ENCODE measurements at regions not wholly inside any gene's neighbourhood (a gene's known extent, or its start where the extent isn't known, plus 50 kb on each side); places are given as distances from the start of the nearest gene placed in this dataset.
"Not testable (repeated sequence)": the region's sequence is repeated elsewhere in the genome, so short reads cannot be mapped to it uniquely, and the experiment has no call there.

- H3K9me3 ChIP-seq, result no peaks in the 10 kb centered on the region
- H3K36me3 ChIP-seq, result no peaks in the 10 kb centered on the region
- no peak for DNase-seq (ENCODE audit: low spot score in 2 of 2)
- intact Hi-C loops (cut with DNase I; ENCODE audit: low total_unique reads), result no loop called here
- no peaks in the 10 kb centered on the region for H3K4me1 ChIP-seq
- TF ChIP-seq POLR2AphosphoS5 (IDR thresholded peaks at IDR 0.05) (no peak), CTCF (IDR thresholded peaks at IDR 0.05) (no peak), POLR2A (IDR thresholded peaks at IDR 0.05) (no peak)
- no peaks in the 10 kb centered on the region for H3K27me3 ChIP-seq
- H3K27ac ChIP-seq, result no peak overlapping the region
- H3K4me3 ChIP-seq, result no peak overlapping the region
Observed at GRCh38 chr3:130800829-130801228, 54.2 kb upstream of the PIK3R4 start.

- no peaks in the 10 kb centered on the region for H3K36me3 ChIP-seq
- H3K27ac ChIP-seq, result no peak overlapping the region
- TF ChIP-seq CTCF (IDR thresholded peaks at IDR 0.05) (no peak), POLR2AphosphoS5 (IDR thresholded peaks at IDR 0.05) (no peak), POLR2A (IDR thresholded peaks at IDR 0.05) (no peak)
- DNase-seq (ENCODE audit: low spot score in 2 of 2), result no peak
- no peaks in the 10 kb centered on the region for H3K27me3 ChIP-seq
- no peaks in the 10 kb centered on the region for H3K4me1 ChIP-seq
- intact Hi-C loops (cut with DNase I; ENCODE audit: low total_unique reads), result no loop called here
- no peaks in the 10 kb centered on the region for H3K9me3 ChIP-seq
- no peak overlapping the region for H3K4me3 ChIP-seq
Observed at GRCh38 chr3:130801473-130801872, 54.8 kb upstream of the PIK3R4 start.

- Histone ChIP-seq H3K36me3 (no peaks in the 10 kb centered on the region), H3K4me3 (no peak overlapping the region), H3K4me1 (no peaks in the 10 kb centered on the region), H3K27ac (no peak overlapping the region), H3K9me3 (peaks cover 0 to 3% of the 10 kb centered on the region in 2 donors), H3K27me3 (no peaks in the 10 kb centered on the region)
- TF ChIP-seq CTCF (IDR thresholded peaks at IDR 0.05) (no peak), POLR2AphosphoS5 (IDR thresholded peaks at IDR 0.05) (no peak), POLR2A (IDR thresholded peaks at IDR 0.05) (no peak)
- DNase-seq (ENCODE audit: low spot score in 2 of 2), result no peak
- intact Hi-C loops (cut with DNase I; ENCODE audit: low total_unique reads), result no loop called here
Observed at GRCh38 chr3:130811557-130811956, 64.9 kb upstream of the PIK3R4 start.

GRCh38 chr3:130814691-130815472 is 68.3 kb upstream of the PIK3R4 start:
- H3K27ac ChIP-seq, result no peak overlapping the region
- no peak overlapping the region for H3K4me3 ChIP-seq
- H3K4me1 ChIP-seq, result no peaks in the 10 kb centered on the region
- peaks cover 0 to 3% of the 10 kb centered on the region in 2 donors for H3K9me3 ChIP-seq
- no peaks in the 10 kb centered on the region for H3K36me3 ChIP-seq
- no peaks in the 10 kb centered on the region for H3K27me3 ChIP-seq
- DNase-seq (ENCODE audit: low spot score in 2 of 2), result no peak
- intact Hi-C loops (cut with DNase I; ENCODE audit: low total_unique reads), result no loop called here
- no peak for TF ChIP-seq CTCF (IDR thresholded peaks at IDR 0.05)
- no peak for TF ChIP-seq POLR2A (IDR thresholded peaks at IDR 0.05)
- no peak for TF ChIP-seq POLR2AphosphoS5 (IDR thresholded peaks at IDR 0.05)

GRCh38 chr3:130816561-130817445 is 70.2 kb upstream of the PIK3R4 start:
- H3K9me3 ChIP-seq, result peaks cover 0 to 3% of the 10 kb centered on the region in 2 donors
- TF ChIP-seq POLR2AphosphoS5 (IDR thresholded peaks at IDR 0.05) (no peak), POLR2A (IDR thresholded peaks at IDR 0.05) (no peak)
- H3K4me3 ChIP-seq, result no peak overlapping the region
- no peaks in the 10 kb centered on the region for H3K36me3 ChIP-seq
- no peak overlapping the region for H3K27ac ChIP-seq
- intact Hi-C loops (cut with DNase I; ENCODE audit: low total_unique reads), result no loop called here
- DNase-seq (ENCODE audit: low spot score in 2 of 2), result no peak
- H3K27me3 ChIP-seq, result no peaks in the 10 kb centered on the region
- no peaks in the 10 kb centered on the region for H3K4me1 ChIP-seq

- DNase-seq (ENCODE audit: low spot score in 2 of 2); H3K4me3 ChIP-seq; H3K4me1 ChIP-seq; H3K27ac ChIP-seq; H3K9me3 ChIP-seq; intact Hi-C loops (cut with DNase I; ENCODE audit: low total_unique reads); H3K27me3 ChIP-seq; H3K36me3 ChIP-seq: not testable (repeated sequence)
Observed at GRCh38 chr3:130818066-130818465, 71.4 kb upstream of the PIK3R4 start.
